HG03025 (cell line): ENCODE measurements at regions not wholly inside any gene's neighbourhood (a gene's known extent, or its start where the extent isn't known, plus 50 kb on each side); places are given as distances from the start of the nearest gene placed in this dataset.
"Not testable (repeated sequence)": the region's sequence is repeated elsewhere in the genome, so short reads cannot be mapped to it uniquely, and the experiment has no call there.

Experiments used
- ATAC-seq: cut with Tn5 transposase; IDR thresholded peaks from one replicate; pipeline ENCODE4 v1.9.1; 2021; ENCODE audit warnings: mild to moderate bottlenecking, moderate library complexity; ENCODE audit not compliant: unreplicated experiment, low FRiP score

GRCh38 chr2:194883711-194884110, 773.3 kb upstream of the SLC39A10 start:
- ATAC-seq: no peak

DNA sequence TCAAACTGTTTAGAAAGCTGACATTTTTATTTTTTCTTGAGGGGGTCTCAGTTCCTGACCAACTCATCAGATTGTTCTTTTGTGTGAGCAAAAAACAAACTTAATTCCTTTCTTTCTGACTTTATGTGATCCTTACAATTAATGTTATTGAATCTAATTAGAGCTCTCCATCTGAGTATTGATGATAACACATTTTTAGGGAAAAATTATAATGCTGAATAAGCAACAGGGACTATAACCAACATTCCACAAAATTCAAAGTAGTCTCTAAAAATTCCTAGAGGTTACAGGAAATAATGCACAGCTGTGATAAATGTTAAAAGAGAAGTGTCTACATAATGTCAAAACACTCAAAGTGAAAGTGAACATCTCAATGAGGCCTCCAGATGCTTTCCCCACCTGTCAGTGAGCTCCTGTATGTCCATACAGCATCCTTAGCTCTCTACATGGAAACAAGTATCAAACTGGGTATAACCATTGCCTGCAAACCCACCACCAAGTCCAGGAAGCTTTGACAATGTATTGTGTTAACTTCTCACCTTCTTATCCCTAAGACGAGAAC, 786.0 kb upstream of the SLC39A10 start:
- ATAC-seq: no peak

- ATAC-seq: peak; percentile 81
Measured at GRCh38 chr2:194867328-194867727, 789.7 kb upstream of the SLC39A10 start.

DNA sequence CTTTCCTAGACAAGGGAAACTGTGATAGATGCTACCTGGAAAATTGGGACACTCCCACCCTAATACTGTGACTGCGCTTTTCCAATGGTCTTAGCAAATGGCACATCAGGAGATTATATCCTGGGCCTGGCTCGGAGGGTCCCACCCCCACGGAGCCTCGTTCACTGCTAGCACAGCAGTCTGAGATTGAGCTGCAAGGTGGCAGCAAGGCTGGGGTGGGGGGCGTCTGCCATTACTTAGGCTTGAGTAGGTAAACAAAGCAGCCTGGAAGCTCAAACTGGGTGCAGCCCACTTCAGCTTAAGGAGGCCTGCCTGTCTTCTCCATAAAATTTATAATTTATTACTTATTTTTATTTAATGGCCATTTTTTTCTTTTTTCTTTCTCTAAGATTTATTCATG, 802.1 kb upstream of the SLC39A10 start:
- no peak for ATAC-seq

- no peak for ATAC-seq
Measured at GRCh38 chr2:194842871-194843270, 814.2 kb upstream of the SLC39A10 start.

GRCh38 chr2:194834371-194834770, 822.7 kb upstream of the SLC39A10 start:
- ATAC-seq: not testable (repeated sequence)

- no peak for ATAC-seq
Measured at GRCh38 chr2:194826241-194826640, 830.8 kb upstream of the SLC39A10 start.

DNA sequence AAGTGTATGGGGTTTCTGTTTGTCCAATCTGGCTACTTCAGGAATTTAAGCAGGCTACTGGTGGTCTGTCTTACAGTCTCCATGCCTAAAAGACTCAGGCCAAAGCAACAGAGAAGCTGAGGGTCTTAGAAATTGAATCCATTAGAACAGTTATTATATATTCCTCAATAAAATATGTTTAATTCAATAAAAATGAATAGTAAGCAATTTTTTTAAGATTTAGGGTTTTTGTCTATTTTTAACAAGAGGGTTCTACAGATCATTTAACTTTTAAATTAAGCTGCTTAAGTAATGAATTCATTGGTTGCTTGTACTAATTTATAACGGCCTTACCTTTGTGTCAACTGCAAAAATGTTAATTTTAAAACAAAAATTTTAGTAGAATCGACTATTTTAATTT, 832.6 kb upstream of the SLC39A10 start:
- ATAC-seq: no peak

- ATAC-seq: no peak
Measured at GRCh38 chr2:194822657-194823056, 834.4 kb upstream of the SLC39A10 start.

DNA sequence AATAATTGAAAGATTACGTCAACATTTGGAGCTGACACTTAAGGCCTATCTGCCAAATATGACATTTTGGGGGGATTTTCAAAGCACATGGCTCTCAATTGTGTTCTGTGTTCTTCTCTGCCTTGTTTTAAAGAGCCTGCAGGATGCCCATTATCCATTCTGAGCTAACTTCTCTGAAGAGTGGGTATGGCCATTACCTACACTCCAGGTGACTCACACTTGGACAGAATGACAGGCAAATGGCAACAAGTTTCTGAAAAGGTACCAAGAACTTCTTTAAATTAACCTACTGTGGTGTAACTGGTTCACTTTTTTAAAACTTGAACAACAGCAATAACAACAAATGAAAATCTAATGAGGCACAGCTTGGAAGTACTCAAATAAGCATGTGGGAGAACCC, 834.9 kb upstream of the SLC39A10 start:
- ATAC-seq: no peak

DNA sequence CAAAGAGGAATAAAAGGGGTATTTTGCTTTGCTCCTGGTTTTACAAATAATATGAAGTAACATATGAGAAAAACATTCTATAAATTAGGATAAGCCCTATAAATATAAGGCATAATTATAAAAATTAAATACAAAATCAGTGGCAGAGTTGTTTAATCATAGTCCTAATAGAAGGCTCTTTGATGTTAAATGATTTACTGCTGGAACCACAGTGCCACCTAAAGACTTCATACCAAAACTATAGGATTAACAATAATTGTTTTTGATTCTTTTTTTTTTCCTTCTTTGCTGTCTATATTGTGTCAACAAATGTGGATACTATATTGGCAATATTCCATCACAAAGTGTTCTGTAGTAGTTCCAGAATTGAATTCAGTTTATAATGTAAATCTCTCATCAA, 837.7 kb upstream of the SLC39A10 start:
- no peak for ATAC-seq

DNA sequence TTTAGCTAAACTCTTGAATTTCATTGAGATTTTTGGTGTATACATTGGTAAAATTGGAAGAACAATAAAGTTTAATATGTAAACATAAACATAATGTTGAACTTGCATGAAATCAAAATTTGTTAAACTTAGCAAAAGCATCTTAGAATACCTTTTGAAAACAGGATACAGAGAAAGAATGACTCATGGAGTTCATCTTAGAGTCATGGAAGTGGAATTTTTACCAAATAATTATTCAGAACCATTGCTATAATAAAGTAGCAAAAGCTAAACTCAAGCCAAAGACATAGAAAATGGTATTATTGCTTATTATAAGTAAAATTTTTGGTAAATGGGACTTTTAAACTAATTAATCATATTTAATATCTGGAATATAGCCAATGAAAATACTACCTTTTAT, 841.6 kb upstream of the SLC39A10 start:
- ATAC-seq: no peak

DNA sequence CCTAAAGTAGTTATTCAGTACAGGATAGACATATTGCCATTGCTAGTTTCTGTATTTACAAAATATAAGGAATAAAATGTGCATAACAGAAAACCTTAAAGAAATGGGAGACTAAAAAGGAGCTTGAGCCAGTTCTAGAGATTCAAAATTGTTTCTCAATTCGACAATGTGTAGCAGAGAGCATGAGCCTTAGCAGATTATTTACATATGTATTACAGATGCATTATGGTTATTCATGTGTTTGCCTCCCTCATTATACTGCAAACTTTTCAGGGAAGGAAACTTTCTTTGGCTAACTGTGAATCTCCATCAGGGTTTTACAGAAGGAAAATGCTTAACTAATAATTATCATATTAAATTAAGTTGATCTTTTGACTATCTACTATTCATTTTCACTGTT, 854.4 kb upstream of the SLC39A10 start:
- no peak for ATAC-seq

- ATAC-seq: not testable (repeated sequence)
Measured at GRCh38 chr2:194787071-194787470, 870.0 kb upstream of the SLC39A10 start.

- not testable (repeated sequence) for ATAC-seq
Measured at GRCh38 chr2:194771394-194771793, 885.6 kb upstream of the SLC39A10 start.

DNA sequence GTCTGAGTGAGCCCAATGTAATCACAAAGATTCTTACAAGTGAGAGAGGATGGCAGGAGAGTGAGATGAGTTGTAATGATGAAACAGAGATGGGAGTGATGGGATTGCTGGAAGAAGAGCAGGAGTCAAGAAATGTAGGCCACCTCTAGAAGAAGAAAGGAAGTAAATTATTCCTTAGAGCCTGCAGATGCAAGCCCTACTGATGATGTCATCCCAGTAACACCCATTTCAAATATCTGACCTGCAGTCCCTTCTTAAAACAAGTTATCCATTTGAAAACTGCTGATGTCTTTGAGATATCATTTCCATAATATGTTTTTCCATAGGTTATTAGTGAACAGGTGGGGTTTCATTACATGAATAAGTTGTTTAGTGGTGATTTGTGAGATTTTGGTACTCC, 888.0 kb upstream of the SLC39A10 start:
- ATAC-seq: no peak

- ATAC-seq: no peak
Measured at GRCh38 chr2:194765723-194766122, 891.3 kb upstream of the SLC39A10 start.

DNA sequence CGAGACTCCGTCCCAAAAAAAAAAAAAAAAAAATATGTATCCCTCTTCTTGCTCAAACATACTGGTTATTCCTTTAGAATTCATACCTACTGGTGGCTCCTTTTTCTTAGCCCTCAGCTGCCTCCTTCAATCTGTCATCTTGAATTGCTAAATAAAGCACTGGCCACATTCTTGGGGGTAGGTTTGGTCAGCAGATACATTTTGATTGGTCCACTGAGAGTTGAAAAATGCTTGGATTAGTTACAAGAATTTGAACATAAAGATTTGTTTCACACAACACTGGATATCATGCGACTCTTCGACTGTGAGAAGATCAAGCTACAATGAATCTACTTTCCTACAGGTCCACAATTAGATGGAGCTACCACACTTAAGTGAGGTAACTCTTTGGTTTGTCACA, 906.1 kb upstream of the SLC39A10 start:
- ATAC-seq: no peak

DNA sequence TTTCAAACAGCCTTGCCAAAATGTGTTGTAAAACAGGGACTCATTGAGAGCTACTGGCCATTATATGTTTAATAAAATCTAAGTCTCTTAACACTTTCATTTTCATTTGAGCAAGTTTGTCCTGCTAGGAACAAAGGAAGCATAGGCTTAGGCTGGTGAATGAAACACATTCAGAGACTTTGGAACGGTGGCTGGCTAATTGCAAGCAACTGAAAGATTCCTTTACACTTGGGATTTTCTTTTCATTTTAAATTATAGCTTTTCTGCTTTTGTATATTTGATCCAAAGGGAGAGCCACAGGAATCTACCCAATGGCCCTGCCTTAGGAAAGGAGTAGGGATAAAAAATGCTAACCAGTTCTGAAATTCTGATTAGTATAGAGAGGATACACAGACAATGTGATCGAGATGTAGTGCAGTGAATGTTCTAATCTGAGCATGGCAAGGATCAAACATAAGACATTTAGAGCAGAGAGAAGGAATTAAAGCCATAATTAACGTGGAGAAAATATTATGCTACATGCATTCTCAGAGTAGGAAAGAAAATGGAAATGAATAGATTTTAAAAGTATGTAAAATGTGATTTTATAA, 911.4 kb upstream of the SLC39A10 start:
- no peak for ATAC-seq

GRCh38 chr2:194742706-194743105, 914.3 kb upstream of the SLC39A10 start:
- no peak for ATAC-seq

- no peak for ATAC-seq
Measured at GRCh38 chr2:194739217-194739616, 917.8 kb upstream of the SLC39A10 start.

DNA sequence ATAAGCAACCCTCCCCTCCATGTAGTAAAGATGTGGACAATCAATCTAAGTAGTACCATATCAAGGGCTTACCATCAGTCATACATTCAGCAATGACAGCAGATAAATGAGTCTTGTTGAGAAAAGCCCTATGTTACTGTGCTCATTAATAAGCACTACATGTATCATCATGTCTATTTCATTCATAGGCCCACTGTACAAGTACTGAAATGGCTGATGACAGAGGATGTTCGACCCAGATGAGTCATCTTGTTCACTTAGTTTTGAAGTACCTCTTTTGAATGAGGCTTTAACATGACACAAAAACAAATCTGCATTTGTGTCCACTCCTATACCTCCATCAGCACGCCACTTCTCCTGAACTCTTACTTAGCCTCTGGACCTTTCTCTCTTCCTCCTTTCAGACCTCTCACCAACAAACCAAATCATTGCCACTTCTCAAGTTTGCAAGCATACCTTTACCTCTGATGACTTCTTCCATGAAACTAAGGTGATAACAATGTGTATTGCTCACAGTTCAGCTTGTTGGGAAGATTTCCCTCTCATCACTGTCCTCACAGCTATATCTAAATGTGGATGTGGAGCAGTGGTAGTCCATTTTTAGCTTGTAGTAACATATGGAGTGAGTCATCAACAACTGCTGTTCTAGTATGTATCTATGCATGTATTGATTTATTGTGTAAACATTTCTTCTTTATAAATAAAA, 921.0 kb upstream of the SLC39A10 start:
- no peak for ATAC-seq
